ENCODE measurements at regions not wholly inside any gene's neighbourhood (a gene's known extent, or its start where the extent isn't known, plus 50 kb on each side); places are given as distances from the start of the nearest gene placed in this dataset.
"Not testable (repeated sequence)": the region's sequence is repeated elsewhere in the genome, so short reads cannot be mapped to it uniquely, and the experiment has no call there.

- no peak for TF ChIP-seq CTCF (IDR thresholded peaks at IDR 0.05; ENCODE audit: unreplicated experiment)
- intact Hi-C loops (cut with micrococcal nuclease): no loop called here
- BruUV-seq (replicated peaks): no TSS peak
- no peak overlapping the region for H3K4me3 Mint-ChIP-seq (ENCODE audit: unreplicated experiment)
- POLR2A ChIA-PET: no interaction called here
- H3K4me1 Mint-ChIP-seq (ENCODE audit: insufficient read depth, unreplicated experiment): no peaks in the 10 kb centered on the region
- CTCF ChIA-PET: interaction anchor here (0.6 kb wide), 1 partner anchor 1536 kb away, joined by 3 read pairs; no protein-coding TSS in a partner anchor
- H3K36me3 Mint-ChIP-seq (ENCODE audit: insufficient read depth, unreplicated experiment): no peaks in the 10 kb centered on the region
- DNase-seq (ENCODE audit: unreplicated experiment): no peak
- H3K9me3 Mint-ChIP-seq (ENCODE audit: unreplicated experiment): no peaks in the 10 kb centered on the region
- H3K27ac Mint-ChIP-seq (ENCODE audit: low read depth, unreplicated experiment): no peak overlapping the region
- peaks cover 27% of the 10 kb centered on the region for H3K27me3 Mint-ChIP-seq (ENCODE audit: insufficient read depth, unreplicated experiment)
Observed at GRCh38 chrX:130543603-130544325, 142.0 kb downstream of the RBMX2 start.

GRCh38 chrX:130545796-130546195, 144.0 kb downstream of the RBMX2 start:
- Mint-ChIP-seq H3K4me3 (ENCODE audit: unreplicated experiment) (no peak overlapping the region), H3K4me1 (ENCODE audit: insufficient read depth, unreplicated experiment) (no peaks in the 10 kb centered on the region), H3K27ac (ENCODE audit: low read depth, unreplicated experiment) (no peak overlapping the region), H3K27me3 (ENCODE audit: insufficient read depth, unreplicated experiment) (peaks cover 42% of the 10 kb centered on the region), H3K9me3 (ENCODE audit: unreplicated experiment) (no peaks in the 10 kb centered on the region), H3K36me3 (ENCODE audit: insufficient read depth, unreplicated experiment) (no peaks in the 10 kb centered on the region)
- BruUV-seq (replicated peaks): no TSS peak
- intact Hi-C loops (cut with micrococcal nuclease): no loop called here
- DNase-seq (ENCODE audit: unreplicated experiment): no peak
- CTCF ChIA-PET: no interaction called here
- POLR2A ChIA-PET: no interaction called here
- TF ChIP-seq CTCF (IDR thresholded peaks at IDR 0.05; ENCODE audit: unreplicated experiment): no peak

GRCh38 chrX:130549382-130549781, 147.6 kb downstream of the RBMX2 start:
- not testable (repeated sequence) for BruUV-seq (replicated peaks)
- CTCF ChIA-PET: interaction anchor here (0.5 to 0.7 kb wide), 2 partner anchors 29 to 317 kb away, joined by 3 read pairs; no protein-coding TSS in a partner anchor

GRCh38 chrX:130550351-130550750, 148.6 kb downstream of the RBMX2 start:
- intact Hi-C loops (cut with micrococcal nuclease): no loop called here
- CTCF ChIA-PET: no interaction called here
- H3K4me3 Mint-ChIP-seq (ENCODE audit: unreplicated experiment): no peak overlapping the region
- no peak overlapping the region for H3K27ac Mint-ChIP-seq (ENCODE audit: low read depth, unreplicated experiment)
- POLR2A ChIA-PET: no interaction called here
- H3K9me3 Mint-ChIP-seq (ENCODE audit: unreplicated experiment): no peaks in the 10 kb centered on the region
- BruUV-seq (replicated peaks): no TSS peak
- no peak for TF ChIP-seq CTCF (IDR thresholded peaks at IDR 0.05; ENCODE audit: unreplicated experiment)
- no peaks in the 10 kb centered on the region for H3K4me1 Mint-ChIP-seq (ENCODE audit: insufficient read depth, unreplicated experiment)
- DNase-seq (ENCODE audit: unreplicated experiment): no peak
- peaks cover 78% of the 10 kb centered on the region for H3K27me3 Mint-ChIP-seq (ENCODE audit: insufficient read depth, unreplicated experiment)
- H3K36me3 Mint-ChIP-seq (ENCODE audit: insufficient read depth, unreplicated experiment): no peaks in the 10 kb centered on the region

More at GRCh38 chrX:130549382-130549781, 147.6 kb downstream of the RBMX2 start:
- intact Hi-C loops (cut with micrococcal nuclease); H3K36me3 Mint-ChIP-seq (ENCODE audit: insufficient read depth, unreplicated experiment); POLR2A ChIA-PET; H3K9me3 Mint-ChIP-seq (ENCODE audit: unreplicated experiment); H3K27ac Mint-ChIP-seq (ENCODE audit: low read depth, unreplicated experiment); DNase-seq (ENCODE audit: unreplicated experiment); H3K4me1 Mint-ChIP-seq (ENCODE audit: insufficient read depth, unreplicated experiment); H3K4me3 Mint-ChIP-seq (ENCODE audit: unreplicated experiment): not testable (repeated sequence)
- H3K27me3 Mint-ChIP-seq (ENCODE audit: insufficient read depth, unreplicated experiment): peaks cover 71% of the 10 kb centered on the region

Measured in MCF 10A (cell line).